ENCODE measurements at regions not wholly inside any gene's neighbourhood (a gene's known extent, or its start where the extent isn't known, plus 50 kb on each side); places are given as distances from the start of the nearest gene placed in this dataset.

DNA sequence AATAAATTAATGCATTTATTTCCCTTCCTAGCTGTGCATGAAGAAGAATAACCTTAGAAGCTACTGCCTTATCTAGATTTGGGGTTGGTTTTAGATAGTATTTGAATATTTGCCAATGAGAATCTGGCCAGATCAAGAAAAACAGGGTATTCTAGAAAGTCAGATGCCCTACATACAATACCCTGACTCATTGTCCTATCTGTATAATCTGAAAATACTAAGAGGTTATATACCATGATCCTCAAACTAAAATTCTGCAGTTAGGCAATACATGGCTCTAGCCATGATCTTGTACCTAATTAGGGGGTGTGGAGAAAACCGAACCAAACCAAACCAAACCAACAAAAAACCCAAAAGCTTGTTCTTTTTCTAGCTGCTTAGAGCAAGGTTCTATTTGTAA lies 240.4 kb upstream of the LYZL1 start:
- Histone ChIP-seq H3K4me1 (ENCODE audit: insufficient read depth, low read length, poor library complexity, severe bottlenecking) (no peaks in the 10 kb centered on the region), H3K4me2 (ENCODE audit: low read depth, low read length, poor library complexity, severe bottlenecking) (no peak overlapping the region), H2AFZ (ENCODE audit: low read length) (no peak overlapping the region), H3K36me3 (ENCODE audit: insufficient read depth, low read length) (no peaks in the 10 kb centered on the region), H3K9me3 (ENCODE audit: insufficient read depth, low read depth, low read length) (no peaks in the 10 kb centered on the region), H3K27me3 (ENCODE audit: insufficient read depth, low read length, poor library complexity, severe bottlenecking) (no peaks in the 10 kb centered on the region), H4K20me1 (ENCODE audit: insufficient read depth, low read length, poor library complexity, severe bottlenecking) (no peaks in the 10 kb centered on the region), H3K4me3 (ENCODE audit: low read length, poor library complexity, severe bottlenecking) (no peak overlapping the region), H3K9me2 (replicated peaks; ENCODE audit: low read depth, low read length) (no peaks in the 10 kb centered on the region), H3F3A (ENCODE audit: low read depth) (no peaks in the 10 kb centered on the region), H3K79me2 (ENCODE audit: insufficient read depth, low read length) (no peaks in the 10 kb centered on the region), H3K9ac (ENCODE audit: low read depth, low read length, poor library complexity, severe bottlenecking) (no peak overlapping the region)
- TF ChIP-seq, protein P1, sequence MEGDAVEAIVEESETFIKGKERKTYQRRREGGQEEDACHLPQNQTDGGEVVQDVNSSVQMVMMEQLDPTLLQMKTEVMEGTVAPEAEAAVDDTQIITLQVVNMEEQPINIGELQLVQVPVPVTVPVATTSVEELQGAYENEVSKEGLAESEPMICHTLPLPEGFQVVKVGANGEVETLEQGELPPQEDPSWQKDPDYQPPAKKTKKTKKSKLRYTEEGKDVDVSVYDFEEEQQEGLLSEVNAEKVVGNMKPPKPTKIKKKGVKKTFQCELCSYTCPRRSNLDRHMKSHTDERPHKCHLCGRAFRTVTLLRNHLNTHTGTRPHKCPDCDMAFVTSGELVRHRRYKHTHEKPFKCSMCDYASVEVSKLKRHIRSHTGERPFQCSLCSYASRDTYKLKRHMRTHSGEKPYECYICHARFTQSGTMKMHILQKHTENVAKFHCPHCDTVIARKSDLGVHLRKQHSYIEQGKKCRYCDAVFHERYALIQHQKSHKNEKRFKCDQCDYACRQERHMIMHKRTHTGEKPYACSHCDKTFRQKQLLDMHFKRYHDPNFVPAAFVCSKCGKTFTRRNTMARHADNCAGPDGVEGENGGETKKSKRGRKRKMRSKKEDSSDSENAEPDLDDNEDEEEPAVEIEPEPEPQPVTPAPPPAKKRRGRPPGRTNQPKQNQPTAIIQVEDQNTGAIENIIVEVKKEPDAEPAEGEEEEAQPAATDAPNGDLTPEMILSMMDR (conservative IDR thresholded peaks at IDR 0.05; ENCODE audit: low read length), result no peak
- no peak for TF ChIP-seq EZH2phosphoT487 (IDR thresholded peaks at IDR 0.05; ENCODE audit: borderline replicate concordance)

DNA sequence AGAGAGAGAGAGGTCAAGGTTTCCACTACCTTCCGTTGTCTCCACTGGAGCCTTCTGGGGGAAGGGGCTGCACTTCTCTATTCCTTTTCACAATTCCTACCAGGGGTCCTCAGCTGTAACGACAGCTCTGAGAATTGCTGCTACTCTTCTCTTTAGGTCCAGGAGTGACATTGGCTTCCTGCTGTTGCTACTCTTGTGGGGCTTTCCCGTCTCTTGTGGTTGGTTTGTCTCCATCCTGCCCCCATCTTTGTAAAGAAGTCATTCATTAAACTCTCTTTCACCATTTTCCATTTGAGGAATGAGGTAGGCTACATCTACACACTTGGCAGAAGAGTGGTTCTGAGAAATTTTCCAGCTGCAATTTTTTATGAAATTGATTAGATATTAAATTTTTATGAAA lies 238.8 kb upstream of the LYZL1 start:
- Histone ChIP-seq H3K9me2 (replicated peaks; ENCODE audit: low read depth, low read length) (no peaks in the 10 kb centered on the region), H3K27me3 (ENCODE audit: insufficient read depth, low read length, poor library complexity, severe bottlenecking) (no peaks in the 10 kb centered on the region), H2AFZ (ENCODE audit: low read length) (no peak overlapping the region), H4K20me1 (ENCODE audit: insufficient read depth, low read length, poor library complexity, severe bottlenecking) (no peaks in the 10 kb centered on the region), H3K9ac (ENCODE audit: low read depth, low read length, poor library complexity, severe bottlenecking) (no peak overlapping the region), H3K4me3 (ENCODE audit: low read length, poor library complexity, severe bottlenecking) (no peak overlapping the region), H3K9me3 (ENCODE audit: insufficient read depth, low read depth, low read length) (no peaks in the 10 kb centered on the region), H3K36me3 (ENCODE audit: insufficient read depth, low read length) (no peaks in the 10 kb centered on the region), H3K79me2 (ENCODE audit: insufficient read depth, low read length) (no peaks in the 10 kb centered on the region), H3F3A (ENCODE audit: low read depth) (no peaks in the 10 kb centered on the region), H3K4me1 (ENCODE audit: insufficient read depth, low read length, poor library complexity, severe bottlenecking) (no peaks in the 10 kb centered on the region), H3K4me2 (ENCODE audit: low read depth, low read length, poor library complexity, severe bottlenecking) (no peak overlapping the region)
- TF ChIP-seq, protein P1 (conservative IDR thresholded peaks at IDR 0.05; ENCODE audit: low read length), result no peak
- TF ChIP-seq EZH2phosphoT487 (IDR thresholded peaks at IDR 0.05; ENCODE audit: borderline replicate concordance), result no peak

DNA sequence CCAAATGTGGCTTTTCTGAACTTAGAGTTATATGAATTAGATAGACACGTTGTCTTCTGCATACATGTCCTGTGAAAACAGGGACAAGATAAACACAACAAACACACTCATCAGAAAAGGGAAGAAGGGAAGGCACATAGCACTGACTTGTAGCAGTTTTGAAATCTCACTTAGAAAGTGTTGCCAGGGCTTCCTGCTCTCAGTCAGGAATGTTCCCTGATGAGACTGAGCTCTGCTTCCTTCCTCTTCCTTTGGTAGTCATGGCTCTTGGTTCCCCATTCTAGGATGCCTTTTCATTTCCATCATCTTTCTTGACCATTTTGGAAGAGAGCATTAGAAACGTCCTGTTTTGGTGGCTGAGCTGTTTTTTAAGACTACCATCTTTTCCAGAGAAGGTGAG lies 233.8 kb upstream of the LYZL1 start:
- Histone ChIP-seq H3K9me3 (ENCODE audit: insufficient read depth, low read depth, low read length) (no peaks in the 10 kb centered on the region), H3K4me1 (ENCODE audit: insufficient read depth, low read length, poor library complexity, severe bottlenecking) (no peaks in the 10 kb centered on the region), H3K36me3 (ENCODE audit: insufficient read depth, low read length) (no peaks in the 10 kb centered on the region), H3K4me3 (ENCODE audit: low read length, poor library complexity, severe bottlenecking) (no peak overlapping the region), H3K9ac (ENCODE audit: low read depth, low read length, poor library complexity, severe bottlenecking) (no peak overlapping the region), H3K9me2 (replicated peaks; ENCODE audit: low read depth, low read length) (no peaks in the 10 kb centered on the region), H3K4me2 (ENCODE audit: low read depth, low read length, poor library complexity, severe bottlenecking) (no peak overlapping the region), H4K20me1 (ENCODE audit: insufficient read depth, low read length, poor library complexity, severe bottlenecking) (no peaks in the 10 kb centered on the region), H3F3A (ENCODE audit: low read depth) (no peaks in the 10 kb centered on the region), H3K79me2 (ENCODE audit: insufficient read depth, low read length) (no peaks in the 10 kb centered on the region), H3K27me3 (ENCODE audit: insufficient read depth, low read length, poor library complexity, severe bottlenecking) (no peaks in the 10 kb centered on the region), H2AFZ (ENCODE audit: low read length) (no peak overlapping the region)
- TF ChIP-seq EZH2phosphoT487 (IDR thresholded peaks at IDR 0.05; ENCODE audit: borderline replicate concordance), result no peak
- TF ChIP-seq, protein P1 (conservative IDR thresholded peaks at IDR 0.05; ENCODE audit: low read length), result no peak

Measured in Loucy (cell line).